GM18499 (cell line): ENCODE measurements at regions not wholly inside any gene's neighbourhood (a gene's known extent, or its start where the extent isn't known, plus 50 kb on each side); places are given as distances from the start of the nearest gene placed in this dataset.
"Not testable (repeated sequence)": the region's sequence is repeated elsewhere in the genome, so short reads cannot be mapped to it uniquely, and the experiment has no call there.

Experiments used
- ATAC-seq: cut with Tn5 transposase; IDR thresholded peaks from one replicate; pipeline ENCODE4 v1.9.1; 2021; ENCODE audit warnings: moderate number of reproducible peaks; ENCODE audit not compliant: insufficient read depth, unreplicated experiment

- no peak for ATAC-seq
These were observed 185.6 kb downstream of the INSC start for GRCh38 chr11:15300341-15300740.

GRCh38 chr11:15307619-15308024, 192.9 kb downstream of the INSC start:
- ATAC-seq, result no peak

- no peak for ATAC-seq
These were observed 194.1 kb downstream of the INSC start for GRCh38 chr11:15308840-15309239.

GRCh38 chr11:15309296-15309695, 194.6 kb downstream of the INSC start:
- no peak for ATAC-seq

- ATAC-seq, result no peak
These were observed 199.1 kb downstream of the INSC start for GRCh38 chr11:15313862-15314261.

- no peak for ATAC-seq
These were observed 204.1 kb downstream of the INSC start for GRCh38 chr11:15318814-15319213.

- ATAC-seq, result no peak
These were observed 211.8 kb downstream of the INSC start for GRCh38 chr11:15326520-15326919.

GRCh38 chr11:15327786-15328231, 213.1 kb downstream of the INSC start:
- no peak for ATAC-seq

GRCh38 chr11:15333407-15333806, 218.7 kb downstream of the INSC start:
- ATAC-seq, result no peak

GRCh38 chr11:15334766-15335165, 220.0 kb downstream of the INSC start:
- no peak for ATAC-seq

- ATAC-seq, result no peak
These were observed 221.3 kb downstream of the INSC start for GRCh38 chr11:15336021-15336420.

- no peak for ATAC-seq
These were observed 224.6 kb downstream of the INSC start for GRCh38 chr11:15339302-15339701.

GRCh38 chr11:15341587-15341986, 226.9 kb downstream of the INSC start:
- no peak for ATAC-seq

- no peak for ATAC-seq
These were observed 227.4 kb downstream of the INSC start for GRCh38 chr11:15342163-15342562.

GRCh38 chr11:15346907-15347306, 232.2 kb downstream of the INSC start:
- no peak for ATAC-seq

- ATAC-seq, result no peak
These were observed 233.4 kb downstream of the INSC start for GRCh38 chr11:15347969-15348734.

- no peak for ATAC-seq
These were observed 234.7 kb downstream of the INSC start for GRCh38 chr11:15349413-15349812.

- no peak for ATAC-seq
These were observed 246.6 kb downstream of the INSC start for GRCh38 chr11:15361316-15361715.

- ATAC-seq, result not testable (repeated sequence)
These were observed 250.6 kb downstream of the INSC start for GRCh38 chr11:15365286-15365685.

GRCh38 chr11:15367695-15368094, 253.0 kb downstream of the INSC start:
- ATAC-seq, result no peak

GRCh38 chr11:15370495-15371147, 255.9 kb downstream of the INSC start:
- ATAC-seq, result no peak

- ATAC-seq, result no peak
These were observed 256.8 kb downstream of the INSC start for GRCh38 chr11:15371533-15371932.
